CD4-positive, alpha-beta T cell (primary cell): ENCODE measurements at regions not wholly inside any gene's neighbourhood (a gene's known extent, or its start where the extent isn't known, plus 50 kb on each side); places are given as distances from the start of the nearest gene placed in this dataset.

Experiments used
- ATAC-seq: fragments of 200-7000 bp; cut with Tn5 transposase; one replicate; pipeline ENCODE4 v1.10.0; 2022; ENCODE audit warnings: mild to moderate bottlenecking; ENCODE audit not compliant: poor library complexity
- CTCF ChIA-PET: fragments of 350-600 bp; sonication (Branson Sonifier 250); formaldehyde crosslinking; loops from one replicate; lab custom pipeline; 2021; ENCODE audit warnings: antibody characterized with exemption, inconsistent platforms; lab: Charles Lee
- POLR2A ChIA-PET: fragments of 350-600 bp; sonication (Branson Sonifier 250); formaldehyde crosslinking; loops from one replicate; lab custom pipeline; 2021; ENCODE audit warnings: antibody characterized with exemption, inconsistent platforms; lab: Charles Lee
- DNase-seq, 14 experiments: peaks; one replicate each; pipeline ENCODE4 v3.0.0-alpha.2; 2013 to 2020; ENCODE audit warnings: mixed read lengths in 2 of 14
- H3K27ac ChIP-seq, 2 donors: one replicate each; pipeline versions ENCODE4 v1.5.1 to v1.7.0; 2013; ENCODE audit warnings: low read length in 2 of 2, low read depth in 1 of 2, mild to moderate bottlenecking in 1 of 2
- H3K27me3 ChIP-seq, 2 experiments: 1 replicate in 1 of 2; 2 replicates in 1 of 2; pipeline versions ENCODE4 v1.6.1 to v1.7.0; 2013; ENCODE audit warnings: low read length in 2 of 2, control low read depth in 1 of 2, mild to moderate bottlenecking in 1 of 2, moderate library complexity in 1 of 2; ENCODE audit not compliant: insufficient read depth in 2 of 2, control insufficient read depth in 1 of 2
- H3K36me3 ChIP-seq: one replicate; pipeline ENCODE4 v1.6.1; 2013; ENCODE audit warnings: low read length, control low read depth; ENCODE audit not compliant: insufficient read depth
- H3K4me1 ChIP-seq: one replicate; pipeline ENCODE4 v1.6.1; 2013; ENCODE audit warnings: low read length, control low read depth; ENCODE audit not compliant: insufficient read depth
- H3K4me3 ChIP-seq: one replicate; pipeline ENCODE4 v1.5.1; 2013; ENCODE audit warnings: mild to moderate bottlenecking, low read length, moderate library complexity
- H3K9me3 ChIP-seq, 2 experiments: 1 replicate in 1 of 2; 2 replicates in 1 of 2; pipeline versions ENCODE4 v1.6.1 to v1.7.0; 2013; ENCODE audit warnings: low read length in 2 of 2, mild to moderate bottlenecking in 2 of 2, control low read depth in 1 of 2, moderate library complexity in 1 of 2; ENCODE audit not compliant: control insufficient read depth in 1 of 2, insufficient read depth in 1 of 2
- H3K27ac Mint-ChIP-seq: one replicate; pipeline ENCODE4 v1.8.0; 2020; ENCODE audit warnings: mixed read lengths
- H3K27me3 Mint-ChIP-seq: one replicate; pipeline ENCODE4 v1.8.0; 2021; ENCODE audit warnings: mixed read lengths
- H3K36me3 Mint-ChIP-seq: one replicate; pipeline ENCODE4 v1.8.0; 2021; ENCODE audit warnings: low read depth, mixed read lengths
- H3K4me1 Mint-ChIP-seq: one replicate; pipeline ENCODE4 v1.8.0; 2021; ENCODE audit warnings: low read depth, mixed read lengths
- H3K4me3 Mint-ChIP-seq: one replicate; pipeline ENCODE4 v1.8.0; 2020; ENCODE audit warnings: mild to moderate bottlenecking, mixed read lengths
- H3K9me3 Mint-ChIP-seq: one replicate; pipeline ENCODE4 v1.8.0; 2020; ENCODE audit warnings: mixed read lengths
- intact Hi-C, 2 experiments: fragments of 100-400 bp; cut with DNase I in 1 of 2; cut with micrococcal nuclease in 1 of 2; formaldehyde crosslinking; loops; one replicate each; pipeline versions ENCODE4 v1.15.1 to v1.9.0; 2023 to 2025; cut with DNase I, micrococcal nuclease
- TF ChIP-seq, protein P1 (sequence below): fragments of 200-600 bp; IDR thresholded peaks from one replicate; pipeline ENCODE4 v1.8.0; 2022; ENCODE audit warnings: antibody characterized with exemption, mild to moderate bottlenecking

GRCh38 chr6:166778776-166779175 is 151.7 kb upstream of the RPS6KA2 start:
- ChIA-PET CTCF (no interaction called here), POLR2A (no interaction called here)
- no peaks in the 10 kb centered on the region for H3K27me3 ChIP-seq
- H3K4me1 ChIP-seq = peaks cover 8% of the 10 kb centered on the region
- no peaks in the 10 kb centered on the region for H3K36me3 Mint-ChIP-seq
- H3K4me3 Mint-ChIP-seq = no peak overlapping the region
- H3K9me3 ChIP-seq = no peaks in the 10 kb centered on the region
- ATAC-seq (no peak), DNase-seq (no peak)
- H3K27ac Mint-ChIP-seq = no peak overlapping the region
- no peak overlapping the region for H3K27ac ChIP-seq
- no peak overlapping the region for H3K4me3 ChIP-seq
- intact Hi-C loops = loop anchor here (5.0 to 10.0 kb wide), 3 partner anchors 509 to 596 kb away; no protein-coding TSS in a partner anchor
- H3K27me3 Mint-ChIP-seq = peaks cover 4% of the 10 kb centered on the region
- H3K9me3 Mint-ChIP-seq = no peaks in the 10 kb centered on the region
- TF ChIP-seq, protein P1, sequence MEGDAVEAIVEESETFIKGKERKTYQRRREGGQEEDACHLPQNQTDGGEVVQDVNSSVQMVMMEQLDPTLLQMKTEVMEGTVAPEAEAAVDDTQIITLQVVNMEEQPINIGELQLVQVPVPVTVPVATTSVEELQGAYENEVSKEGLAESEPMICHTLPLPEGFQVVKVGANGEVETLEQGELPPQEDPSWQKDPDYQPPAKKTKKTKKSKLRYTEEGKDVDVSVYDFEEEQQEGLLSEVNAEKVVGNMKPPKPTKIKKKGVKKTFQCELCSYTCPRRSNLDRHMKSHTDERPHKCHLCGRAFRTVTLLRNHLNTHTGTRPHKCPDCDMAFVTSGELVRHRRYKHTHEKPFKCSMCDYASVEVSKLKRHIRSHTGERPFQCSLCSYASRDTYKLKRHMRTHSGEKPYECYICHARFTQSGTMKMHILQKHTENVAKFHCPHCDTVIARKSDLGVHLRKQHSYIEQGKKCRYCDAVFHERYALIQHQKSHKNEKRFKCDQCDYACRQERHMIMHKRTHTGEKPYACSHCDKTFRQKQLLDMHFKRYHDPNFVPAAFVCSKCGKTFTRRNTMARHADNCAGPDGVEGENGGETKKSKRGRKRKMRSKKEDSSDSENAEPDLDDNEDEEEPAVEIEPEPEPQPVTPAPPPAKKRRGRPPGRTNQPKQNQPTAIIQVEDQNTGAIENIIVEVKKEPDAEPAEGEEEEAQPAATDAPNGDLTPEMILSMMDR = no peak
- no peaks in the 10 kb centered on the region for H3K4me1 Mint-ChIP-seq
- H3K36me3 ChIP-seq = no peaks in the 10 kb centered on the region

DNA sequence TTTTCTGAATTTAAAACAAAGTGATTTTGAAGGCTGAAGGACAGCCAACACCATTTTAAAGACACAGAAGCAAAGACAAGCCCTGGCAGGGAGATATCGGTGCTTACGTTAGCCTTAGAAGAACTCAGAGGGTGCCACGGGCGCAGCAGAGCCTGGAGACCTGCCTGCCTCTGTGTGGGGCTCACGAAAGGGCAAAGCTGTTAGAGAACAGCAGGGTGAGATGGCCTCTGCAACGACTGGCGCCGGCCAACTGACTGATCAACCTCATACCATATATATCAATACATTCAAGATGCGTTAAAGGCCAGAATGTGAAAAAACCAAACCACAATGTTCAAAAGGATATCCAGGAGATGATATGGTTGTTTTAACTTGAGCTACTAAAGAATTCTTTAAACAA is 151.0 kb upstream of the RPS6KA2 start:
- Histone ChIP-seq H3K27me3 (no peaks in the 10 kb centered on the region), H3K9me3 (no peaks in the 10 kb centered on the region), H3K27ac (no peak overlapping the region), H3K36me3 (no peaks in the 10 kb centered on the region), H3K4me1 (peaks cover 8% of the 10 kb centered on the region), H3K4me3 (no peak overlapping the region)
- DNase-seq = no peak
- CTCF ChIA-PET = no interaction called here
- Mint-ChIP-seq H3K4me3 (no peak overlapping the region), H3K27ac (no peak overlapping the region), H3K4me1 (no peaks in the 10 kb centered on the region), H3K36me3 (no peaks in the 10 kb centered on the region), H3K27me3 (peaks cover 4% of the 10 kb centered on the region), H3K9me3 (no peaks in the 10 kb centered on the region)
- POLR2A ChIA-PET = no interaction called here
- intact Hi-C loops = loop anchor here (5.0 to 10.0 kb wide), 3 partner anchors 509 to 597 kb away; no protein-coding TSS in a partner anchor
- TF ChIP-seq, protein P1 = no peak
- ATAC-seq = no peak

DNA sequence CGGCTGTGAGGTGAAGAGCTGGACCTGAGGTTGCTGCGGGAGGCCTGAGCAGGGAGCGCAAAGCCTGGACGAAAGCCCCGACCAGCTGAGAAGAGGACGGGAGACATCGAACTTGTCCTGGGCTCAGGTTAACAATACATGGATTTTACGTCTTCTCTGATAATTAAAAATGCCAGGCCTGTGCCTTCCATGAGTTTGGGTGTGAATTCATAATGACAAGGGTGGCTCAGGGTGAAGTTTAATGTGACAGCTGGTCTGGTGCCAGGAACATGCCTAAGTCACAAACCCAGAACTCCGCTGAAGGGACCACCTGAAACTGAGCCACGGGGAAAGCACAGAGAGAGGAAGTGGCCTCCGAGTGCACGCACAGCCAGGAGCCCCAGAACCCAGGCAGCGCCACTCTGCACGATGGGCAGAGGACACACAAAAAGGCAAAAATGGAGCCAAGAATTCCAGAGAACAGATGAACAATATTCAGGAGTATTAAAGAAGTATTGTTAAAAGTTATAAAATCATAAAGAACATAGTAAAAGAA is 150.1 kb upstream of the RPS6KA2 start:
- H3K36me3 ChIP-seq = no peaks in the 10 kb centered on the region
- no peaks in the 10 kb centered on the region for H3K4me1 Mint-ChIP-seq
- no peaks in the 10 kb centered on the region for H3K9me3 ChIP-seq
- no peaks in the 10 kb centered on the region for H3K36me3 Mint-ChIP-seq
- H3K27ac Mint-ChIP-seq = no peak overlapping the region
- H3K4me1 ChIP-seq = peaks cover 8% of the 10 kb centered on the region
- H3K4me3 ChIP-seq = no peak overlapping the region
- H3K4me3 Mint-ChIP-seq = no peak overlapping the region
- intact Hi-C loops = loop anchor here (5.0 to 10.0 kb wide), 3 partner anchors 510 to 598 kb away; no protein-coding TSS in a partner anchor
- no peaks in the 10 kb centered on the region for H3K27me3 ChIP-seq
- POLR2A ChIA-PET = no interaction called here
- no peak overlapping the region for H3K27ac ChIP-seq
- no peaks in the 10 kb centered on the region for H3K9me3 Mint-ChIP-seq
- no peak for ATAC-seq
- peaks cover 4% of the 10 kb centered on the region for H3K27me3 Mint-ChIP-seq
- TF ChIP-seq, protein P1 = no peak
- CTCF ChIA-PET = no interaction called here
- peak in 1 of 14 experiments; percentile 1 for DNase-seq
